ENCODE measurements at regions not wholly inside any gene's neighbourhood (a gene's known extent, or its start where the extent isn't known, plus 50 kb on each side); places are given as distances from the start of the nearest gene placed in this dataset.

GRCh38 chr18:24651434-24651833 is 191.0 kb downstream of the HRH4 start:
- H3K4me1 ChIP-seq (ENCODE audit: insufficient read depth, low read length, poor library complexity, severe bottlenecking), result no peaks in the 10 kb centered on the region
- H3K27ac ChIP-seq (ENCODE audit: low read depth, low read length, poor library complexity, severe bottlenecking), result no peak overlapping the region
- no peaks in the 10 kb centered on the region for H3K79me2 ChIP-seq (ENCODE audit: insufficient read depth, low read depth, low read length)
- TF ChIP-seq EZH2phosphoT487 (IDR thresholded peaks at IDR 0.05; ENCODE audit: borderline replicate concordance, low read depth, low read length) (no peak), CTCF (conservative IDR thresholded peaks at IDR 0.05; ENCODE audit: low read length) (no peak)
- H3K9me2 ChIP-seq (ENCODE audit: insufficient read depth, low read length), result no peaks in the 10 kb centered on the region
- no peak overlapping the region for H3K4me3 ChIP-seq (ENCODE audit: low read depth, low read length, poor library complexity, severe bottlenecking)
- no peak overlapping the region for H2AFZ ChIP-seq (ENCODE audit: low read length)
- intact Hi-C loops (cut with micrococcal nuclease; ENCODE audit: unreplicated experiment), result no loop called here
- H4K20me1 ChIP-seq (ENCODE audit: insufficient read depth, low read length), result no peaks in the 10 kb centered on the region
- DNase-seq (ENCODE audit: low spot score), result no peak
- ChIA-PET CTCF (ENCODE audit: unreplicated experiment) (no interaction called here), POLR2A (no interaction called here)
- no peak overlapping the region for H3K4me2 ChIP-seq (ENCODE audit: low read length)
- H3K36me3 ChIP-seq (ENCODE audit: insufficient read depth, low read length), result no peaks in the 10 kb centered on the region
- H3K9me3 ChIP-seq (ENCODE audit: low read length), result no peaks in the 10 kb centered on the region
- BruUV-seq (replicated peaks), result no TSS peak

GRCh38 chr18:24656050-24656449 is 195.6 kb downstream of the HRH4 start:
- TF ChIP-seq EZH2phosphoT487 (IDR thresholded peaks at IDR 0.05; ENCODE audit: borderline replicate concordance, low read depth, low read length) (no peak), CTCF (conservative IDR thresholded peaks at IDR 0.05; ENCODE audit: low read length) (no peak)
- Histone ChIP-seq H2AFZ (ENCODE audit: low read length) (no peak overlapping the region), H3K4me2 (ENCODE audit: low read length) (no peak overlapping the region), H4K20me1 (ENCODE audit: insufficient read depth, low read length) (no peaks in the 10 kb centered on the region), H3K36me3 (ENCODE audit: insufficient read depth, low read length) (no peaks in the 10 kb centered on the region), H3K4me3 (ENCODE audit: low read depth, low read length, poor library complexity, severe bottlenecking) (no peak overlapping the region), H3K4me1 (ENCODE audit: insufficient read depth, low read length, poor library complexity, severe bottlenecking) (peaks cover 23% of the 10 kb centered on the region), H3K79me2 (ENCODE audit: insufficient read depth, low read depth, low read length) (no peaks in the 10 kb centered on the region), H3K9me2 (ENCODE audit: insufficient read depth, low read length) (no peaks in the 10 kb centered on the region), H3K27ac (ENCODE audit: low read depth, low read length, poor library complexity, severe bottlenecking) (no peak overlapping the region), H3K9me3 (ENCODE audit: low read length) (no peaks in the 10 kb centered on the region)
- CTCF ChIA-PET (ENCODE audit: unreplicated experiment), result no interaction called here
- no peak for DNase-seq (ENCODE audit: low spot score)
- POLR2A ChIA-PET, result no interaction called here
- intact Hi-C loops (cut with micrococcal nuclease; ENCODE audit: unreplicated experiment), result no loop called here
- no TSS peak for BruUV-seq (replicated peaks)

- CTCF ChIA-PET (ENCODE audit: unreplicated experiment), result no interaction called here
- no peaks in the 10 kb centered on the region for H3K9me2 ChIP-seq (ENCODE audit: insufficient read depth, low read length)
- peaks cover 26% of the 10 kb centered on the region for H3K4me1 ChIP-seq (ENCODE audit: insufficient read depth, low read length, poor library complexity, severe bottlenecking)
- POLR2A ChIA-PET, result no interaction called here
- H3K4me2 ChIP-seq (ENCODE audit: low read length), result no peak overlapping the region
- DNase-seq (ENCODE audit: low spot score), result no peak
- H3K36me3 ChIP-seq (ENCODE audit: insufficient read depth, low read length), result no peaks in the 10 kb centered on the region
- no TSS peak for BruUV-seq (replicated peaks)
- no peaks in the 10 kb centered on the region for H4K20me1 ChIP-seq (ENCODE audit: insufficient read depth, low read length)
- H3K9me3 ChIP-seq (ENCODE audit: low read length), result no peaks in the 10 kb centered on the region
- no peak for TF ChIP-seq EZH2phosphoT487 (IDR thresholded peaks at IDR 0.05; ENCODE audit: borderline replicate concordance, low read depth, low read length)
- no peak for TF ChIP-seq CTCF (conservative IDR thresholded peaks at IDR 0.05; ENCODE audit: low read length)
- no peak overlapping the region for H2AFZ ChIP-seq (ENCODE audit: low read length)
- H3K79me2 ChIP-seq (ENCODE audit: insufficient read depth, low read depth, low read length), result no peaks in the 10 kb centered on the region
- H3K27ac ChIP-seq (ENCODE audit: low read depth, low read length, poor library complexity, severe bottlenecking), result no peak overlapping the region
- H3K4me3 ChIP-seq (ENCODE audit: low read depth, low read length, poor library complexity, severe bottlenecking), result no peak overlapping the region
- intact Hi-C loops (cut with micrococcal nuclease; ENCODE audit: unreplicated experiment), result no loop called here
Observed at GRCh38 chr18:24656551-24657443, 196.4 kb downstream of the HRH4 start.

All from OCI-LY7 (cell line).